SK-N-SH treated with all-trans-retinoic acid at 6 μM for 48 hours (cell line): ENCODE measurements at regions not wholly inside any gene's neighbourhood (a gene's known extent, or its start where the extent isn't known, plus 50 kb on each side); places are given as distances from the start of the nearest gene placed in this dataset.

Source experiments
- ARNTL ChIP-seq: fragments of 450-650 bp; formaldehyde crosslinking; IDR thresholded peaks from 2 replicates; pipeline ENCODE4 v1.5.0; 2020; ENCODE audit warnings: low read depth, mild to moderate bottlenecking, moderate library complexity, borderline replicate concordance
- CSRNP3 ChIP-seq: fragments of 250-450 bp; sonication (Bioruptor Pico); IDR thresholded peaks from 2 replicates; pipeline ENCODE4 v1.5.1; 2021; ENCODE audit warnings: mild to moderate bottlenecking, moderate library complexity
- GLIS3 ChIP-seq: fragments of 250-450 bp; sonication (Bioruptor Pico); IDR thresholded peaks from 2 replicates; pipeline ENCODE4 v1.5.0; 2020; ENCODE audit warnings: mild to moderate bottlenecking, moderate library complexity
- ISL1 ChIP-seq: fragments of 250-450 bp; sonication (Bioruptor Pico); IDR thresholded peaks from 2 replicates; pipeline ENCODE4 v2.1.2; 2022; ENCODE audit warnings: mild to moderate bottlenecking, moderate library complexity
- PATZ1 ChIP-seq: fragments of 250-450 bp; sonication (Bioruptor Pico); IDR thresholded peaks from 2 replicates; pipeline ENCODE4 v1.8.0; 2020; ENCODE audit warnings: mild to moderate bottlenecking, moderate library complexity, borderline replicate concordance
- RARB ChIP-seq: fragments of 250-450 bp; sonication (Bioruptor Pico); IDR thresholded peaks from 2 replicates; pipeline ENCODE4 v1.8.0; 2021; ENCODE audit warnings: mild to moderate bottlenecking, moderate library complexity
- SNAI2 ChIP-seq: fragments of 250-450 bp; sonication (Bioruptor Pico); IDR thresholded peaks from 2 replicates; pipeline ENCODE4 v1.5.0; 2020; ENCODE audit warnings: mild to moderate bottlenecking, moderate library complexity
- ZC3H10 ChIP-seq: fragments of 250-450 bp; sonication (Bioruptor Pico); IDR thresholded peaks from 2 replicates; pipeline ENCODE4 v1.5.1; 2021; ENCODE audit warnings: mild to moderate bottlenecking, moderate library complexity
- ZFP3 ChIP-seq: fragments of 250-450 bp; sonication (Bioruptor Pico); IDR thresholded peaks from 2 replicates; pipeline ENCODE4 v1.5.0; 2020; ENCODE audit warnings: mild to moderate bottlenecking, moderate library complexity
- ZFP30 ChIP-seq: fragments of 450-650 bp; formaldehyde crosslinking; IDR thresholded peaks from 2 replicates; pipeline ENCODE4 v1.5.0; 2022; ENCODE audit warnings: mild to moderate bottlenecking, moderate library complexity
- ZNF565 ChIP-seq: fragments of 450-650 bp; formaldehyde crosslinking; conservative IDR thresholded peaks from 2 replicates; pipeline ENCODE4 v1.5.0; 2020; ENCODE audit warnings: low read depth, mild to moderate bottlenecking, moderate library complexity
- TF ChIP-seq, protein P1 (sequence below): fragments of 250-450 bp; sonication (Bioruptor Pico); IDR thresholded peaks from 2 replicates; pipeline ENCODE4 v1.5.1; 2020; ENCODE audit warnings: low read depth, mild to moderate bottlenecking, moderate library complexity

- no peak for TF ChIP-seq ZC3H10 (CRISPR knock-in tag)
- no peak for TF ChIP-seq ZFP3
- TF ChIP-seq ARNTL (CRISPR knock-in tag) = no peak
- no peak for TF ChIP-seq ZNF565 (CRISPR knock-in tag)
- TF ChIP-seq ISL1 (CRISPR knock-in tag) = no peak
- no peak for TF ChIP-seq ZFP30 (CRISPR knock-in tag)
- TF ChIP-seq SNAI2 (CRISPR knock-in tag) = no peak
- TF ChIP-seq CSRNP3 (CRISPR knock-in tag) = no peak
- TF ChIP-seq PATZ1 (CRISPR knock-in tag) = no peak
- TF ChIP-seq RARB (CRISPR knock-in tag) = no peak
- TF ChIP-seq, protein P1, sequence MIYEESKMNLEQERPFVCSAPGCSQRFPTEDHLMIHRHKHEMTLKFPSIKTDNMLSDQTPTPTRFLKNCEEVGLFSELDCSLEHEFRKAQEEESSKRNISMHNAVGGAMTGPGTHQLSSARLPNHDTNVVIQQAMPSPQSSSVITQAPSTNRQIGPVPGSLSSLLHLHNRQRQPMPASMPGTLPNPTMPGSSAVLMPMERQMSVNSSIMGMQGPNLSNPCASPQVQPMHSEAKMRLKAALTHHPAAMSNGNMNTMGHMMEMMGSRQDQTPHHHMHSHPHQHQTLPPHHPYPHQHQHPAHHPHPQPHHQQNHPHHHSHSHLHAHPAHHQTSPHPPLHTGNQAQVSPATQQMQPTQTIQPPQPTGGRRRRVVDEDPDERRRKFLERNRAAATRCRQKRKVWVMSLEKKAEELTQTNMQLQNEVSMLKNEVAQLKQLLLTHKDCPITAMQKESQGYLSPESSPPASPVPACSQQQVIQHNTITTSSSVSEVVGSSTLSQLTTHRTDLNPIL = no peak
- no peak for TF ChIP-seq GLIS3 (CRISPR knock-in tag)
Measured at GRCh38 chr12:82015623-82016347, 256.6 kb upstream of the PPFIA2 start.
